ENCODE measurements at regions not wholly inside any gene's neighbourhood (a gene's known extent, or its start where the extent isn't known, plus 50 kb on each side); places are given as distances from the start of the nearest gene placed in this dataset.

DNA sequence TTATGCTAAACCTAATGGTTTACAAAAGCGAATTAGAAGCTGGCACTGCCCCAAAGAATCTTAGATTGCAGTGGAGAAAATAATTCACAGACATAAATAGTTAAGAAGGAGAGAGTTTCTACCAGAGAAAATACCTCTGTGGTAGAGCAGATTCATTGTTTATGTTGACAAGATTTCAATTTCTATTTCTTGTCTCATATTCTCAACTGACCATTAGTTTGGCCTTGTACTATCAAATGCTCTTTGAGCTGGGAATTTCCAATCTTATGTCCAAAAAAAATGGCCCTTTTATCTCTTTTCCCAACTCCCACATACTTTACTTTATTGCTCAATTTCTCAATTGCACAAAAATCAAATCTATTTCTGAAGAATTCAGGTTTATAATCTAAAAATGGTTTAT lies 804.1 kb upstream of the CITED2 start:
- TF ChIP-seq, protein P1, sequence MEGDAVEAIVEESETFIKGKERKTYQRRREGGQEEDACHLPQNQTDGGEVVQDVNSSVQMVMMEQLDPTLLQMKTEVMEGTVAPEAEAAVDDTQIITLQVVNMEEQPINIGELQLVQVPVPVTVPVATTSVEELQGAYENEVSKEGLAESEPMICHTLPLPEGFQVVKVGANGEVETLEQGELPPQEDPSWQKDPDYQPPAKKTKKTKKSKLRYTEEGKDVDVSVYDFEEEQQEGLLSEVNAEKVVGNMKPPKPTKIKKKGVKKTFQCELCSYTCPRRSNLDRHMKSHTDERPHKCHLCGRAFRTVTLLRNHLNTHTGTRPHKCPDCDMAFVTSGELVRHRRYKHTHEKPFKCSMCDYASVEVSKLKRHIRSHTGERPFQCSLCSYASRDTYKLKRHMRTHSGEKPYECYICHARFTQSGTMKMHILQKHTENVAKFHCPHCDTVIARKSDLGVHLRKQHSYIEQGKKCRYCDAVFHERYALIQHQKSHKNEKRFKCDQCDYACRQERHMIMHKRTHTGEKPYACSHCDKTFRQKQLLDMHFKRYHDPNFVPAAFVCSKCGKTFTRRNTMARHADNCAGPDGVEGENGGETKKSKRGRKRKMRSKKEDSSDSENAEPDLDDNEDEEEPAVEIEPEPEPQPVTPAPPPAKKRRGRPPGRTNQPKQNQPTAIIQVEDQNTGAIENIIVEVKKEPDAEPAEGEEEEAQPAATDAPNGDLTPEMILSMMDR (IDR thresholded peaks at IDR 0.05): no peak
- no peak for TF ChIP-seq POLR2A (IDR thresholded peaks at IDR 0.05)
